ENCODE measurements at regions not wholly inside any gene's neighbourhood (a gene's known extent, or its start where the extent isn't known, plus 50 kb on each side); places are given as distances from the start of the nearest gene placed in this dataset.

GRCh38 chr4:101500742-101501141 is 153.4 kb upstream of the PPP3CA start:
- TF ChIP-seq, protein P1, sequence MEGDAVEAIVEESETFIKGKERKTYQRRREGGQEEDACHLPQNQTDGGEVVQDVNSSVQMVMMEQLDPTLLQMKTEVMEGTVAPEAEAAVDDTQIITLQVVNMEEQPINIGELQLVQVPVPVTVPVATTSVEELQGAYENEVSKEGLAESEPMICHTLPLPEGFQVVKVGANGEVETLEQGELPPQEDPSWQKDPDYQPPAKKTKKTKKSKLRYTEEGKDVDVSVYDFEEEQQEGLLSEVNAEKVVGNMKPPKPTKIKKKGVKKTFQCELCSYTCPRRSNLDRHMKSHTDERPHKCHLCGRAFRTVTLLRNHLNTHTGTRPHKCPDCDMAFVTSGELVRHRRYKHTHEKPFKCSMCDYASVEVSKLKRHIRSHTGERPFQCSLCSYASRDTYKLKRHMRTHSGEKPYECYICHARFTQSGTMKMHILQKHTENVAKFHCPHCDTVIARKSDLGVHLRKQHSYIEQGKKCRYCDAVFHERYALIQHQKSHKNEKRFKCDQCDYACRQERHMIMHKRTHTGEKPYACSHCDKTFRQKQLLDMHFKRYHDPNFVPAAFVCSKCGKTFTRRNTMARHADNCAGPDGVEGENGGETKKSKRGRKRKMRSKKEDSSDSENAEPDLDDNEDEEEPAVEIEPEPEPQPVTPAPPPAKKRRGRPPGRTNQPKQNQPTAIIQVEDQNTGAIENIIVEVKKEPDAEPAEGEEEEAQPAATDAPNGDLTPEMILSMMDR (IDR thresholded peaks at IDR 0.05) = no peak
- TF ChIP-seq POLR2AphosphoS5 (IDR thresholded peaks at IDR 0.05) = no peak
- no peak for TF ChIP-seq POLR2A (IDR thresholded peaks at IDR 0.05)
- TF ChIP-seq EP300 (IDR thresholded peaks at IDR 0.05; ENCODE audit: low read depth) = no peak

Measured in transverse colon (tissue), 4 donors.